ENCODE measurements at regions not wholly inside any gene's neighbourhood (a gene's known extent, or its start where the extent isn't known, plus 50 kb on each side); places are given as distances from the start of the nearest gene placed in this dataset.

DNA sequence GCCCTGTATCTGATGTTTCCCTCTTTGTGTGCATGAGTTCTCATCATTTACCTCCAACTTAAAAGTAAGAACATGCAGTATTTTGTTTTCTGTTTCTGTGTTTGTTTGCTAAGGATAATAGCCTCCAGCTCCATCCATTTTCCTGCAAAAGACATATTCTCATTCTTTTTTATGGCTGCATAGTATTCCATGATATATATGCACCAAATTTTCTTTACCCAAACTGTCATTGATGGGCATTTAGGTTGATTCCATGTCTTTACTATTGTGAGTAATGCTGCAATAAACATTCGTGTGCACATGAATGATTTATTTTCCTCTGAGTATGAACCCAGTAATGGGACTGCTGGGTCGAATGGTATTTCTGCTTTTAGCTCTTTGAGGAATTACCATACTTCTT is 163.4 kb downstream of the TMEM26 start:
- no peak overlapping the region for H4K5ac ChIP-seq (ENCODE audit: low read depth, low read length)
- no peak overlapping the region for H2AFZ ChIP-seq (replicated peaks; ENCODE audit: low read length, poor library complexity)
- no CpG with 5 or more reads among the region's 2 CpGs for WGBS, 2 experiments (ENCODE audit: extremely low coverage in 2 of 2, insufficient read length in 1 of 2)
- dilution Hi-C loops (cut with HindIII; ENCODE audit: low sequenced_read_pairs, unreplicated experiment), result no loop called here
- H3K9me1 ChIP-seq (ENCODE audit: insufficient read depth, low read length), result 0 out of 2 replicates have a peak, but pooled peaks cover 3% of the 10 kb centered on the region
- ChIA-PET POLR2A (ENCODE audit: unreplicated experiment) (no interaction called here), CTCF (no interaction called here)
- no peak overlapping the region for H2AK9ac ChIP-seq (replicated peaks; ENCODE audit: low read depth, low read length, poor library complexity)
- H3K18ac ChIP-seq (ENCODE audit: low read depth, low read length), result no peak overlapping the region
- no peak overlapping the region for H3K9ac ChIP-seq (ENCODE audit: low read depth, low read length)
- DNase-seq (no peak), ATAC-seq (ENCODE audit: low read depth) (no peak)
- H2BK5ac ChIP-seq (ENCODE audit: low read depth, low read length, poor library complexity, severe bottlenecking), result no peak overlapping the region
- no peaks in the 10 kb centered on the region for H3K36me3 ChIP-seq (ENCODE audit: control insufficient read depth, insufficient read depth, low read length)
- no peak overlapping the region for H2BK120ac ChIP-seq (ENCODE audit: low read depth, low read length)
- no peak overlapping the region for H3K4me2 ChIP-seq (ENCODE audit: low read depth, low read length)
- H3K9me3 ChIP-seq (ENCODE audit: control insufficient read depth, insufficient read depth, low read length), result no peaks in the 10 kb centered on the region
- H3K23ac ChIP-seq (ENCODE audit: low read depth, low read length), result no peak overlapping the region
- H3K4me3 ChIP-seq (ENCODE audit: insufficient read depth, low read depth, low read length), result no peak overlapping the region
- no peaks in the 10 kb centered on the region; the same call in 1 of the 2 replicates for H3K4me1 ChIP-seq (ENCODE audit: control insufficient read depth, insufficient read depth, low read length)
- H3K27ac ChIP-seq (ENCODE audit: insufficient read depth, low read length), result no peak overlapping the region
- H4K91ac ChIP-seq (ENCODE audit: insufficient read depth, low read depth, low read length), result no peak overlapping the region
- in situ Hi-C loops (cut with MboI; ENCODE audit: low sequenced_read_pairs), result loop anchor here (10.0 kb wide), 3 partner anchors 325 to 475 kb away; no protein-coding TSS in a partner anchor
- no peak overlapping the region for H3K14ac ChIP-seq (replicated peaks; ENCODE audit: low read depth, low read length)
- no peaks in the 10 kb centered on the region for H3K27me3 ChIP-seq (ENCODE audit: control insufficient read depth, insufficient read depth, low read length)
- no peak overlapping the region for H2BK15ac ChIP-seq (ENCODE audit: low read depth, low read length)
- TF ChIP-seq FOS (IDR thresholded peaks at IDR 0.05; ENCODE audit: low read depth, low read length) (no peak), RAD21 (IDR thresholded peaks at IDR 0.05; ENCODE audit: low read length) (no peak), MXI1 (IDR thresholded peaks at IDR 0.05; ENCODE audit: borderline replicate concordance, low read depth, low read length) (no peak), SMC3 (IDR thresholded peaks at IDR 0.05; ENCODE audit: low read depth, low read length) (no peak), POLR2A (IDR thresholded peaks at IDR 0.05; ENCODE audit: low read depth, low read length) (no peak), MAFK (IDR thresholded peaks at IDR 0.05; ENCODE audit: low read depth, low read length) (no peak), RCOR1 (IDR thresholded peaks at IDR 0.05; ENCODE audit: insufficient replicate concordance, low read length) (no peak), CHD1 (IDR thresholded peaks at IDR 0.05; ENCODE audit: low read depth, low read length) (no peak), CEBPB (IDR thresholded peaks at IDR 0.05; ENCODE audit: low read depth, low read length) (no peak), MAZ (IDR thresholded peaks at IDR 0.05; ENCODE audit: borderline replicate concordance, low read depth, low read length) (no peak), BHLHE40 (IDR thresholded peaks at IDR 0.05; ENCODE audit: low read depth, low read length) (no peak), RFX5 (IDR thresholded peaks at IDR 0.05; ENCODE audit: low read depth, low read length) (no peak), NFE2L2 (IDR thresholded peaks at IDR 0.05; ENCODE audit: low read depth, low read length) (no peak)
- TF ChIP-seq, protein P1, sequence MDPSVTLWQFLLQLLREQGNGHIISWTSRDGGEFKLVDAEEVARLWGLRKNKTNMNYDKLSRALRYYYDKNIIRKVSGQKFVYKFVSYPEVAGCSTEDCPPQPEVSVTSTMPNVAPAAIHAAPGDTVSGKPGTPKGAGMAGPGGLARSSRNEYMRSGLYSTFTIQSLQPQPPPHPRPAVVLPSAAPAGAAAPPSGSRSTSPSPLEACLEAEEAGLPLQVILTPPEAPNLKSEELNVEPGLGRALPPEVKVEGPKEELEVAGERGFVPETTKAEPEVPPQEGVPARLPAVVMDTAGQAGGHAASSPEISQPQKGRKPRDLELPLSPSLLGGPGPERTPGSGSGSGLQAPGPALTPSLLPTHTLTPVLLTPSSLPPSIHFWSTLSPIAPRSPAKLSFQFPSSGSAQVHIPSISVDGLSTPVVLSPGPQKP (IDR thresholded peaks at IDR 0.05; ENCODE audit: borderline replicate concordance, low read depth, low read length), result no peak
- TF ChIP-seq, protein P2, sequence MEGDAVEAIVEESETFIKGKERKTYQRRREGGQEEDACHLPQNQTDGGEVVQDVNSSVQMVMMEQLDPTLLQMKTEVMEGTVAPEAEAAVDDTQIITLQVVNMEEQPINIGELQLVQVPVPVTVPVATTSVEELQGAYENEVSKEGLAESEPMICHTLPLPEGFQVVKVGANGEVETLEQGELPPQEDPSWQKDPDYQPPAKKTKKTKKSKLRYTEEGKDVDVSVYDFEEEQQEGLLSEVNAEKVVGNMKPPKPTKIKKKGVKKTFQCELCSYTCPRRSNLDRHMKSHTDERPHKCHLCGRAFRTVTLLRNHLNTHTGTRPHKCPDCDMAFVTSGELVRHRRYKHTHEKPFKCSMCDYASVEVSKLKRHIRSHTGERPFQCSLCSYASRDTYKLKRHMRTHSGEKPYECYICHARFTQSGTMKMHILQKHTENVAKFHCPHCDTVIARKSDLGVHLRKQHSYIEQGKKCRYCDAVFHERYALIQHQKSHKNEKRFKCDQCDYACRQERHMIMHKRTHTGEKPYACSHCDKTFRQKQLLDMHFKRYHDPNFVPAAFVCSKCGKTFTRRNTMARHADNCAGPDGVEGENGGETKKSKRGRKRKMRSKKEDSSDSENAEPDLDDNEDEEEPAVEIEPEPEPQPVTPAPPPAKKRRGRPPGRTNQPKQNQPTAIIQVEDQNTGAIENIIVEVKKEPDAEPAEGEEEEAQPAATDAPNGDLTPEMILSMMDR (conservative IDR thresholded peaks at IDR 0.05; ENCODE audit: low read depth, low read length), result no peak
- TF ChIP-seq, protein P3, sequence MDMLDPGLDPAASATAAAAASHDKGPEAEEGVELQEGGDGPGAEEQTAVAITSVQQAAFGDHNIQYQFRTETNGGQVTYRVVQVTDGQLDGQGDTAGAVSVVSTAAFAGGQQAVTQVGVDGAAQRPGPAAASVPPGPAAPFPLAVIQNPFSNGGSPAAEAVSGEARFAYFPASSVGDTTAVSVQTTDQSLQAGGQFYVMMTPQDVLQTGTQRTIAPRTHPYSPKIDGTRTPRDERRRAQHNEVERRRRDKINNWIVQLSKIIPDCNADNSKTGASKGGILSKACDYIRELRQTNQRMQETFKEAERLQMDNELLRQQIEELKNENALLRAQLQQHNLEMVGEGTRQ (IDR thresholded peaks at IDR 0.05; ENCODE audit: low read depth, low read length), result no peak
- no peaks in the 10 kb centered on the region for H4K20me1 ChIP-seq (ENCODE audit: insufficient read depth, low read length)
- H2AK5ac ChIP-seq (ENCODE audit: low read depth, low read length), result no peak overlapping the region
- H3K4ac ChIP-seq (ENCODE audit: low read depth, low read length), result no peak overlapping the region
- no peak overlapping the region for H4K8ac ChIP-seq (ENCODE audit: low read depth in 2 of 2, low read length in 2 of 2)
- intact Hi-C loops (cut with micrococcal nuclease), result no loop called here
- H3K79me1 ChIP-seq (ENCODE audit: low read depth in 1 of 2, low read length in 2 of 2), result no peaks in the 10 kb centered on the region
- H2BK20ac ChIP-seq (ENCODE audit: low read depth, low read length), result no peak overlapping the region
- no peak overlapping the region for H3K56ac ChIP-seq (ENCODE audit: extremely low read depth, insufficient read depth, low read length)
- BruUV-seq (replicated peaks), result no TSS peak
